ENCODE measurements at regions not wholly inside any gene's neighbourhood (a gene's known extent, or its start where the extent isn't known, plus 50 kb on each side); places are given as distances from the start of the nearest gene placed in this dataset.

DNA sequence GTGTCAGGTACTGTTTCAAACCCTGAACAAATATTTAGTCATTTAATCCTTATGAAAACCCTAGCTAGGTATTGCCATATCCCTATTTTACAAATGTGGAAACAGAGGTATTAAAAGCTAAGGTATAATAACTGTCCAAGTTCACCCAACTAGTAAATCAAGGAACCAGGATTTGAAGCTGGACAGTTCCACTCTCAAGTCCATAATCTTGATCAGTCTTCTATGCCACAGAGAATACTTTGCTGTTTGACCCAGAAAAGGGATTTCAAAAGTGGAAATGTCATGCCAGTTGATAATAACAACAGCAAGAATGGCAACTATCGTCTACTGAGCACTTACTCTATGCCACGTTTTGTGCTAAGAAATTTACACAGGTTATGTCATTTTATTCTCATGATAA lies 90.4 kb upstream of the KIT start:
- H3K36me3 ChIP-seq (replicated peaks in 1 of 2; ENCODE audit: control extremely low read depth in 1 of 2, control insufficient read depth in 1 of 2, extremely low read depth in 1 of 2, insufficient read depth in 2 of 2, low read length in 1 of 2) = no peaks in the 10 kb centered on the region
- no peaks in the 10 kb centered on the region for H3K4me1 ChIP-seq (ENCODE audit: control insufficient read depth in 2 of 2, insufficient read depth in 2 of 2, low read length in 2 of 2)
- no peaks in the 10 kb centered on the region for H3K79me2 ChIP-seq (ENCODE audit: control insufficient read depth, insufficient read depth, low read length)
- H3K9ac ChIP-seq (ENCODE audit: low read length) = no peak overlapping the region
- no peak overlapping the region for H3K4me2 ChIP-seq (replicated peaks; ENCODE audit: low read depth, low read length, poor library complexity, severe bottlenecking)
- DNase-seq = no peak
- no peaks in the 10 kb centered on the region for H3K27me3 ChIP-seq (replicated peaks in 1 of 4; ENCODE audit: control extremely low read depth in 1 of 4, control insufficient read depth in 3 of 4, insufficient read depth in 4 of 4, low read length in 3 of 4)
- CTCF ChIA-PET = no interaction called here
- no peak overlapping the region for H3K27ac ChIP-seq (ENCODE audit: low read length in 2 of 2)
- no peaks in the 10 kb centered on the region for H3K4me1 Mint-ChIP-seq
- H3K9me3 ChIP-seq (ENCODE audit: control extremely low read depth in 1 of 3, control insufficient read depth in 2 of 3, insufficient read depth in 1 of 3, low read length in 2 of 3) = no peaks in the 10 kb centered on the region
- intact Hi-C loops (cut with micrococcal nuclease) = no loop called here
- H3K9me3 Mint-ChIP-seq (ENCODE audit: insufficient read depth) = no peaks in the 10 kb centered on the region
- no CpG with 5 or more reads among the region's 2 CpGs for WGBS (ENCODE audit: insufficient coverage)
- no peak overlapping the region for H3K4me3 ChIP-seq (ENCODE audit: control extremely low read depth in 1 of 5, extremely low read depth in 1 of 5, insufficient read depth in 1 of 5, low read depth in 2 of 5, low read length in 4 of 5)
- no peaks in the 10 kb centered on the region for H4K20me1 ChIP-seq (ENCODE audit: control insufficient read depth, insufficient read depth, low read length, poor library complexity, severe bottlenecking)
- no peak for ATAC-seq (ENCODE audit: low read depth)
- no peak overlapping the region for H2AFZ ChIP-seq (ENCODE audit: insufficient read depth, low read depth, low read length, poor library complexity, severe bottlenecking)
- TF ChIP-seq EZH2 (IDR thresholded peaks at IDR 0.05; ENCODE audit: borderline replicate concordance, insufficient read depth, low read depth, low read length, poor library complexity, severe bottlenecking) = no peak
- TF ChIP-seq, protein P1, sequence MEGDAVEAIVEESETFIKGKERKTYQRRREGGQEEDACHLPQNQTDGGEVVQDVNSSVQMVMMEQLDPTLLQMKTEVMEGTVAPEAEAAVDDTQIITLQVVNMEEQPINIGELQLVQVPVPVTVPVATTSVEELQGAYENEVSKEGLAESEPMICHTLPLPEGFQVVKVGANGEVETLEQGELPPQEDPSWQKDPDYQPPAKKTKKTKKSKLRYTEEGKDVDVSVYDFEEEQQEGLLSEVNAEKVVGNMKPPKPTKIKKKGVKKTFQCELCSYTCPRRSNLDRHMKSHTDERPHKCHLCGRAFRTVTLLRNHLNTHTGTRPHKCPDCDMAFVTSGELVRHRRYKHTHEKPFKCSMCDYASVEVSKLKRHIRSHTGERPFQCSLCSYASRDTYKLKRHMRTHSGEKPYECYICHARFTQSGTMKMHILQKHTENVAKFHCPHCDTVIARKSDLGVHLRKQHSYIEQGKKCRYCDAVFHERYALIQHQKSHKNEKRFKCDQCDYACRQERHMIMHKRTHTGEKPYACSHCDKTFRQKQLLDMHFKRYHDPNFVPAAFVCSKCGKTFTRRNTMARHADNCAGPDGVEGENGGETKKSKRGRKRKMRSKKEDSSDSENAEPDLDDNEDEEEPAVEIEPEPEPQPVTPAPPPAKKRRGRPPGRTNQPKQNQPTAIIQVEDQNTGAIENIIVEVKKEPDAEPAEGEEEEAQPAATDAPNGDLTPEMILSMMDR (IDR thresholded peaks at IDR 0.05) = no peak
- no peak overlapping the region for H3K27ac Mint-ChIP-seq
- no peak overlapping the region for H3K4me3 Mint-ChIP-seq
- POLR2A ChIA-PET = no interaction called here
- H3K27me3 Mint-ChIP-seq = no peaks in the 10 kb centered on the region

DNA sequence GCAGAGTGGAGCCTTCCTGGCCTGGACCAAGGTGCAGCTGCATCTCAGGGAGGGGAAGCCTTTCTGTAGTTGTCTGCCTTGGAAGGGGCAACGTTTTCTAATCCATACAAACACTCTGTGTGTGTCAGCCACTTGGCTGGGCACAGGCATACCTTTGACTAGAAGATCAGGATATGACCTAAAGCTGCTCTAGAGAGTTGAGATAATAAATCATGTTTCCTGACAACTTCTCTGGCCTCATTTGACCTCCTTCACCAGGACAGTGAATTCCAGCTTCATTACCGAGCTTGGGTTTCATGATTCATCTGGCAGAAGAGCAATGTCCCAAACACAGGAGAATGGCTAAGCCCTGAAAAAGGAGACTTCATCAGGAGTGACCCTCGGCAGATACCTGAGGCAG lies 89.6 kb upstream of the KIT start:
- no peak overlapping the region for H3K27ac Mint-ChIP-seq
- POLR2A ChIA-PET = no interaction called here
- DNase-seq (no peak), ATAC-seq (ENCODE audit: low read depth) (no peak)
- 55% methylated on average over 2 of the region's 3 CpGs for WGBS (ENCODE audit: insufficient coverage)
- H3K9me3 Mint-ChIP-seq (ENCODE audit: insufficient read depth) = no peaks in the 10 kb centered on the region
- H3K4me2 ChIP-seq (replicated peaks; ENCODE audit: low read depth, low read length, poor library complexity, severe bottlenecking) = no peak overlapping the region
- H3K27ac ChIP-seq (ENCODE audit: low read length in 2 of 2) = no peak overlapping the region
- H3K27me3 Mint-ChIP-seq = no peaks in the 10 kb centered on the region
- no peaks in the 10 kb centered on the region for H3K79me2 ChIP-seq (ENCODE audit: control insufficient read depth, insufficient read depth, low read length)
- H2AFZ ChIP-seq (ENCODE audit: insufficient read depth, low read depth, low read length, poor library complexity, severe bottlenecking) = no peak overlapping the region
- H3K9ac ChIP-seq (ENCODE audit: low read length) = no peak overlapping the region
- no peaks in the 10 kb centered on the region for H3K9me3 ChIP-seq (ENCODE audit: control extremely low read depth in 1 of 3, control insufficient read depth in 2 of 3, insufficient read depth in 1 of 3, low read length in 2 of 3)
- intact Hi-C loops (cut with micrococcal nuclease) = no loop called here
- H3K4me3 Mint-ChIP-seq = no peak overlapping the region
- H3K27me3 ChIP-seq (replicated peaks in 1 of 4; ENCODE audit: control extremely low read depth in 1 of 4, control insufficient read depth in 3 of 4, insufficient read depth in 4 of 4, low read length in 3 of 4) = no peaks in the 10 kb centered on the region
- no peak overlapping the region for H3K4me3 ChIP-seq (ENCODE audit: control extremely low read depth in 1 of 5, extremely low read depth in 1 of 5, insufficient read depth in 1 of 5, low read depth in 2 of 5, low read length in 4 of 5)
- H3K36me3 ChIP-seq (replicated peaks in 1 of 2; ENCODE audit: control extremely low read depth in 1 of 2, control insufficient read depth in 1 of 2, extremely low read depth in 1 of 2, insufficient read depth in 2 of 2, low read length in 1 of 2) = no peaks in the 10 kb centered on the region
- no peaks in the 10 kb centered on the region for H3K4me1 ChIP-seq (ENCODE audit: control insufficient read depth in 2 of 2, insufficient read depth in 2 of 2, low read length in 2 of 2)
- no peaks in the 10 kb centered on the region for H4K20me1 ChIP-seq (ENCODE audit: control insufficient read depth, insufficient read depth, low read length, poor library complexity, severe bottlenecking)
- TF ChIP-seq, protein P1 (IDR thresholded peaks at IDR 0.05) = no peak
- no peak for TF ChIP-seq EZH2 (IDR thresholded peaks at IDR 0.05; ENCODE audit: borderline replicate concordance, insufficient read depth, low read depth, low read length, poor library complexity, severe bottlenecking)
- CTCF ChIA-PET = no interaction called here
- no peaks in the 10 kb centered on the region for H3K4me1 Mint-ChIP-seq

Measured in B cell (primary cell).